GM18505 (cell line): ENCODE measurements at regions not wholly inside any gene's neighbourhood (a gene's known extent, or its start where the extent isn't known, plus 50 kb on each side); places are given as distances from the start of the nearest gene placed in this dataset.

Source experiments
- ATAC-seq: cut with Tn5 transposase; IDR thresholded peaks from one replicate; pipeline ENCODE4 v1.9.1; 2021; ENCODE audit not compliant: unreplicated experiment
- POLR2A ChIP-seq: IDR thresholded peaks from 4 replicates; pipeline ENCODE4 v1.6.1; 2011; ENCODE audit warnings: borderline replicate concordance; ENCODE audit not compliant: insufficient read depth, insufficient read length; ENCODE audit errors: extremely low read depth

GRCh38 chr6:147651249-147652063, 143.0 kb downstream of the SAMD5 start:
- no peak for ATAC-seq

GRCh38 chr6:147653631-147654030, 145.1 kb downstream of the SAMD5 start:
- no peak for TF ChIP-seq POLR2A
- ATAC-seq: no peak

More at GRCh38 chr6:147651249-147652063, 143.0 kb downstream of the SAMD5 start:
- no peak for TF ChIP-seq POLR2A

GRCh38 chr6:147654103-147654845, 145.8 kb downstream of the SAMD5 start:
- TF ChIP-seq POLR2A: no peak
- no peak for ATAC-seq

GRCh38 chr6:147660334-147661311, 152.1 kb downstream of the SAMD5 start:
- no peak for ATAC-seq
- TF ChIP-seq POLR2A: no peak

- TF ChIP-seq POLR2A: no peak
- ATAC-seq: no peak
These were observed 154.2 kb downstream of the SAMD5 start for GRCh38 chr6:147662646-147663045.

GRCh38 chr6:147664092-147664491, 155.6 kb downstream of the SAMD5 start:
- no peak for TF ChIP-seq POLR2A
- no peak for ATAC-seq

- no peak for ATAC-seq
- TF ChIP-seq POLR2A: no peak
These were observed 157.8 kb downstream of the SAMD5 start for GRCh38 chr6:147666255-147666654.

- TF ChIP-seq POLR2A: no peak
- ATAC-seq: no peak
These were observed 158.6 kb downstream of the SAMD5 start for GRCh38 chr6:147667082-147667481.

GRCh38 chr6:147674099-147674498, 165.6 kb downstream of the SAMD5 start:
- no peak for TF ChIP-seq POLR2A

GRCh38 chr6:147674794-147675193, 166.3 kb downstream of the SAMD5 start:
- no peak for TF ChIP-seq POLR2A
- no peak for ATAC-seq

More at GRCh38 chr6:147674099-147674498, 165.6 kb downstream of the SAMD5 start:
- ATAC-seq: no peak

- TF ChIP-seq POLR2A: no peak
- ATAC-seq: no peak
These were observed 166.8 kb downstream of the SAMD5 start for GRCh38 chr6:147675281-147675680.

GRCh38 chr6:147676495-147677199, 168.2 kb downstream of the SAMD5 start:
- ATAC-seq: no peak
- TF ChIP-seq POLR2A: no peak

- no peak for TF ChIP-seq POLR2A
- no peak for ATAC-seq
These were observed 169.2 kb downstream of the SAMD5 start for GRCh38 chr6:147677647-147678046.

- ATAC-seq: no peak
- TF ChIP-seq POLR2A: no peak
These were observed 169.8 kb downstream of the SAMD5 start for GRCh38 chr6:147678253-147678652.
